Stimulated activated CD8-positive, alpha-beta memory T cell treated with anti-CD3 and anti-CD28 coated beads, Interleukin-2, amount 100 ng/mL, for 48 hours (primary cell): ENCODE measurements at regions not wholly inside any gene's neighbourhood (a gene's known extent, or its start where the extent isn't known, plus 50 kb on each side); places are given as distances from the start of the nearest gene placed in this dataset.

Experiments
- DNase-seq, 2 donors: peaks; one replicate each; pipeline ENCODE4 v3.0.0-alpha.2; 2020; ENCODE audit warnings: low read depth in 2 of 2

GRCh38 chr2:234339011-234339410 is 157.9 kb downstream of the ARL4C start:
- DNase-seq: no peak

- DNase-seq: peak in 1 of 2 donors; percentile 11
Measured at GRCh38 chr2:234335661-234336228, 161.1 kb downstream of the ARL4C start.

GRCh38 chr2:234334756-234335155 is 162.1 kb downstream of the ARL4C start:
- no peak for DNase-seq

GRCh38 chr2:234334151-234334550 is 162.7 kb downstream of the ARL4C start:
- DNase-seq: no peak

GRCh38 chr2:234333168-234334130 is 163.4 kb downstream of the ARL4C start:
- no peak for DNase-seq

GRCh38 chr2:234331966-234332365 is 164.9 kb downstream of the ARL4C start:
- no peak for DNase-seq

- no peak for DNase-seq
Measured at GRCh38 chr2:234331566-234331965, 165.3 kb downstream of the ARL4C start.

- no peak for DNase-seq
Measured at GRCh38 chr2:234330902-234331301, 166.0 kb downstream of the ARL4C start.

GRCh38 chr2:234329202-234329960 is 167.5 kb downstream of the ARL4C start:
- no peak for DNase-seq

GRCh38 chr2:234328444-234328990 is 168.4 kb downstream of the ARL4C start:
- DNase-seq: no peak

GRCh38 chr2:234326694-234327093 is 170.2 kb downstream of the ARL4C start:
- no peak for DNase-seq

- no peak for DNase-seq
Measured at GRCh38 chr2:234324116-234324515, 172.8 kb downstream of the ARL4C start.

GRCh38 chr2:234322766-234323465 is 174.0 kb downstream of the ARL4C start:
- no peak for DNase-seq

GRCh38 chr2:234320066-234320465 is 176.8 kb downstream of the ARL4C start:
- no peak for DNase-seq

- no peak for DNase-seq
Measured at GRCh38 chr2:234318361-234318760, 178.5 kb downstream of the ARL4C start.

GRCh38 chr2:234313558-234313957 is 183.3 kb downstream of the ARL4C start:
- no peak for DNase-seq

GRCh38 chr2:234310166-234310565 is 186.7 kb downstream of the ARL4C start:
- DNase-seq: no peak

- DNase-seq: no peak
Measured at GRCh38 chr2:234309431-234309830, 187.4 kb downstream of the ARL4C start.

GRCh38 chr2:234308813-234309195 is 188.1 kb downstream of the ARL4C start:
- peak; percentile 36 to 45 for DNase-seq

- no peak for DNase-seq
Measured at GRCh38 chr2:234308073-234308812, 188.6 kb downstream of the ARL4C start.
